Lower leg skin (tissue), 4 donors: ENCODE measurements at regions not wholly inside any gene's neighbourhood (a gene's known extent, or its start where the extent isn't known, plus 50 kb on each side); places are given as distances from the start of the nearest gene placed in this dataset.
"Not testable (repeated sequence)": the region's sequence is repeated elsewhere in the genome, so short reads cannot be mapped to it uniquely, and the experiment has no call there.

Source experiments
- DNase-seq, 2 donors: peaks; one replicate each; pipeline ENCODE4 v3.0.0-alpha.2; 2019; ENCODE audit warnings: low spot score in 2 of 2
- H3K4me3 ChIP-seq: fragments of 200-600 bp; sonication (generic); 2 replicates; pipeline ENCODE4 v1.5.1; 2017; ENCODE audit warnings: mild to moderate bottlenecking, low read depth; ENCODE audit not compliant: poor library complexity, severe bottlenecking
- CTCF ChIP-seq, 3 donors: fragments of 450-650 bp; IDR thresholded peaks; one replicate each; pipeline ENCODE4 v1.5.1; 2016; ENCODE audit warnings: antibody characterized with exemption in 3 of 3, mild to moderate bottlenecking in 3 of 3, moderate library complexity in 2 of 3
- POLR2A ChIP-seq, 2 donors: fragments of 450-650 bp; IDR thresholded peaks; one replicate each; pipeline ENCODE4 v1.6.1; 2016 to 2017; ENCODE audit warnings: antibody characterized with exemption in 2 of 2, mild to moderate bottlenecking in 1 of 2, moderate library complexity in 1 of 2
- WGBS, 2 donors: methylation state at CpG; one replicate each; pipeline ENCODE4 v1.1.5; 2018; 5-methylcytosine and 5-hydroxymethylcytosine counted together
- intact Hi-C: fragments of 100-400 bp; cut with DNase I; formaldehyde crosslinking; loops from one replicate; pipeline ENCODE4 v1.15.0; 2023; ENCODE audit warnings: low total_unique reads

- no peak for DNase-seq
- WGBS, 2 donors = 79% methylated on average over 1 of the region's 1 CpG
- H3K4me3 ChIP-seq = no peak overlapping the region
- no peak for TF ChIP-seq CTCF (IDR thresholded peaks at IDR 0.05)
- TF ChIP-seq POLR2A (IDR thresholded peaks at IDR 0.05) = no peak
- intact Hi-C loops = no loop called here
These were observed 806.9 kb upstream of the SORCS1 start for GRCh38 chr10:107971411-107971810.

- intact Hi-C loops = no loop called here
- 70 to 80% methylated on average over 3 of the region's 3 CpGs for WGBS, 2 donors
- no peak overlapping the region for H3K4me3 ChIP-seq
- DNase-seq = no peak
- no peak for TF ChIP-seq POLR2A (IDR thresholded peaks at IDR 0.05)
- TF ChIP-seq CTCF (IDR thresholded peaks at IDR 0.05) = no peak
These were observed 806.0 kb upstream of the SORCS1 start for GRCh38 chr10:107970512-107970911.

GRCh38 chr10:107969936-107970335, 805.4 kb upstream of the SORCS1 start:
- H3K4me3 ChIP-seq = no peak overlapping the region
- TF ChIP-seq CTCF (IDR thresholded peaks at IDR 0.05) = no peak
- no peak for TF ChIP-seq POLR2A (IDR thresholded peaks at IDR 0.05)
- 73 to 86% methylated on average over 3 of the region's 3 CpGs for WGBS, 2 donors
- no peak for DNase-seq
- intact Hi-C loops = no loop called here

GRCh38 chr10:107966826-107967225, 802.3 kb upstream of the SORCS1 start:
- no peak for DNase-seq
- TF ChIP-seq CTCF (IDR thresholded peaks at IDR 0.05) (no peak), POLR2A (IDR thresholded peaks at IDR 0.05) (no peak)
- H3K4me3 ChIP-seq = no peak overlapping the region
- intact Hi-C loops = no loop called here

- intact Hi-C loops = no loop called here
- no peak for DNase-seq
- TF ChIP-seq CTCF (IDR thresholded peaks at IDR 0.05) (no peak), POLR2A (IDR thresholded peaks at IDR 0.05) (no peak)
- 44 to 45% methylated on average over 6 of the region's 6 CpGs for WGBS, 2 donors
- no peak overlapping the region for H3K4me3 ChIP-seq
These were observed 788.4 kb upstream of the SORCS1 start for GRCh38 chr10:107952649-107953556.

GRCh38 chr10:107950411-107951062, 786.0 kb upstream of the SORCS1 start:
- intact Hi-C loops, DNase-seq, H3K4me3 ChIP-seq: not testable (repeated sequence)
- WGBS, 2 donors = 90 to 93% methylated on average over 13 to 19 of the region's 33 CpGs
